ENCODE measurements at regions not wholly inside any gene's neighbourhood (a gene's known extent, or its start where the extent isn't known, plus 50 kb on each side); places are given as distances from the start of the nearest gene placed in this dataset.

DNA sequence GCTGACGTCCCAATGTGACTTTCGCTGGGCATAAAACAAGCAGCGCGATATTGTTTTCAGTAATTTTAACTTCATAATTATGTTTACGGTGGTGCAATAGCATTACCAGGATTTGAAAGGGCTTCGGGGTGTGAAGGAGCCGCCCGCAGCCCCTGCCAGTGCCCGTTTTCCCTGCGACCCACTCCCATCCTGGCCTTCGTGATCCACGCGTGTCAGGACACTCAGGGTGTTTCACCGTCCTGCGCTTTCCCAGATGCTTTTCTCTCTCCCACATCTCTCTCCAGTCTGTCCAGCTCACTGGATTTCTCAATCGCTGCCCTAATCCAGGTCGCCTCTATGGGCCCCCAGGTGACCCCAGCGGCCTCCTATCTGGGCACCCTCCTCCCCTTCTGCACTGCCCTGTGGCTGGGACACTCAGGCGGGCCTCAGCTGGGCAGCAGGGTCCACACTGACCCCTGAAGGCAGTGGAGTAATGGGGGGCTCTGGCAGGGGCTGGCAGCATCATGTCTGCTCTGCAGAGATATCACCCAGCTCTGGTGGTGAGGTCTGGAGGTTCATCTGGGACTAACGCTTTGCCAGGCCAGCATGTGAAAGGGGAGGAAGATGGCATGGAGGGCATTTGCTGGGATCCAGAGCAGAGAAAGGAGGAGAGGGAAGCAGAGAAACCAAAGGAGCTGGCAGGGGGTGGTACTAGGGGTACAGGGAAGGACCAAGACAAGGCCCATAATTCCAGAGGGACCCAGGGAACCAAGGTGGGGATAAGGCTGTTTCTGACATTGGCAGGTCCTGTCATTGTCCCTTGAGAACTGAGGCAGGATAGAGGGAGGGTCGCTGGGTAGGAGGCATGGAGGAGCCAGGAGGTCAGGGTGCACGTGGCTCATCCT, 622.8 kb downstream of the BRD1 start:
- TF ChIP-seq ZNF292 (tag by site-specific recombination; IDR thresholded peaks at IDR 0.05; ENCODE audit: borderline replicate concordance, low read depth) (no peak), ZSCAN16 (tag by site-specific recombination; IDR thresholded peaks at IDR 0.05) (no peak), ZNF747 (tag by site-specific recombination; IDR thresholded peaks at IDR 0.05) (no peak), FEZF1 (tag by site-specific recombination; IDR thresholded peaks at IDR 0.05) (no peak), ZNF624 (tag by site-specific recombination; IDR thresholded peaks at IDR 0.05) (no peak), ZNF350 (tag by site-specific recombination; IDR thresholded peaks at IDR 0.05) (no peak), ZNF174 (tag by site-specific recombination; IDR thresholded peaks at IDR 0.05) (no peak), ZNF311 (tag by site-specific recombination; IDR thresholded peaks at IDR 0.05; ENCODE audit: borderline replicate concordance) (no peak), ZNF132 (tag by site-specific recombination; IDR thresholded peaks at IDR 0.05; ENCODE audit: borderline replicate concordance) (no peak), ZBTB7A (tag by site-specific recombination; IDR thresholded peaks at IDR 0.05; ENCODE audit: low read depth) (no peak), MZF1 (tag by site-specific recombination; IDR thresholded peaks at IDR 0.05; ENCODE audit: borderline replicate concordance) (no peak)
- TF ChIP-seq, protein P1, sequence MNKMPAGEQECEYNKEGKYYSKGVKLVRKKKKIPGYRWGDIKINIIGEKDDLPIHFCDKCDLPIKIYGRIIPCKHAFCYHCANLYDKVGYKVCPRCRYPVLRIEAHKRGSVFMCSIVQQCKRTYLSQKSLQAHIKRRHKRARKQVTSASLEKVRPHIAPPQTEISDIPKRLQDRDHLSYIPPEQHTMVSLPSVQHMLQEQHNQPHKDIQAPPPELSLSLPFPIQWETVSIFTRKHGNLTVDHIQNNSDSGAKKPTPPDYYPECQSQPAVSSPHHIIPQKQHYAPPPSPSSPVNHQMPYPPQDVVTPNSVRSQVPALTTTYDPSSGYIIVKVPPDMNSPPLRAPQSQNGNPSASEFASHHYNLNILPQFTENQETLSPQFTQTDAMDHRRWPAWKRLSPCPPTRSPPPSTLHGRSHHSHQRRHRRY (tag by site-specific recombination; IDR thresholded peaks at IDR 0.05) = no peak
- TF ChIP-seq, protein P2, sequence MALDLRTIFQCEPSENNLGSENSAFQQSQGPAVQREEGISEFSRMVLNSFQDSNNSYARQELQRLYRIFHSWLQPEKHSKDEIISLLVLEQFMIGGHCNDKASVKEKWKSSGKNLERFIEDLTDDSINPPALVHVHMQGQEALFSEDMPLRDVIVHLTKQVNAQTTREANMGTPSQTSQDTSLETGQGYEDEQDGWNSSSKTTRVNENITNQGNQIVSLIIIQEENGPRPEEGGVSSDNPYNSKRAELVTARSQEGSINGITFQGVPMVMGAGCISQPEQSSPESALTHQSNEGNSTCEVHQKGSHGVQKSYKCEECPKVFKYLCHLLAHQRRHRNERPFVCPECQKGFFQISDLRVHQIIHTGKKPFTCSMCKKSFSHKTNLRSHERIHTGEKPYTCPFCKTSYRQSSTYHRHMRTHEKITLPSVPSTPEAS (tag by site-specific recombination; IDR thresholded peaks at IDR 0.05) = no peak
- no peaks in the 10 kb centered on the region for H3K9me3 ChIP-seq (ENCODE audit: control insufficient read depth, insufficient read depth, low read depth, low read length)
- ChIA-PET POLR2A (no interaction called here), CTCF (no interaction called here)
- no peaks in the 10 kb centered on the region for H3K36me3 ChIP-seq (ENCODE audit: control insufficient read depth in 2 of 2, insufficient read depth in 1 of 2, low read length in 2 of 2)
- no peak overlapping the region for H3K27ac ChIP-seq (ENCODE audit: extremely low read depth, low read depth, low read length)
- no peak overlapping the region for H3K4me3 ChIP-seq (ENCODE audit: low read depth, low read length)
- H3K4me1 ChIP-seq (ENCODE audit: control insufficient read depth, insufficient read depth, low read length) = 0 out of 2 replicates have a peak, but pooled peaks cover 5% of the 10 kb centered on the region

DNA sequence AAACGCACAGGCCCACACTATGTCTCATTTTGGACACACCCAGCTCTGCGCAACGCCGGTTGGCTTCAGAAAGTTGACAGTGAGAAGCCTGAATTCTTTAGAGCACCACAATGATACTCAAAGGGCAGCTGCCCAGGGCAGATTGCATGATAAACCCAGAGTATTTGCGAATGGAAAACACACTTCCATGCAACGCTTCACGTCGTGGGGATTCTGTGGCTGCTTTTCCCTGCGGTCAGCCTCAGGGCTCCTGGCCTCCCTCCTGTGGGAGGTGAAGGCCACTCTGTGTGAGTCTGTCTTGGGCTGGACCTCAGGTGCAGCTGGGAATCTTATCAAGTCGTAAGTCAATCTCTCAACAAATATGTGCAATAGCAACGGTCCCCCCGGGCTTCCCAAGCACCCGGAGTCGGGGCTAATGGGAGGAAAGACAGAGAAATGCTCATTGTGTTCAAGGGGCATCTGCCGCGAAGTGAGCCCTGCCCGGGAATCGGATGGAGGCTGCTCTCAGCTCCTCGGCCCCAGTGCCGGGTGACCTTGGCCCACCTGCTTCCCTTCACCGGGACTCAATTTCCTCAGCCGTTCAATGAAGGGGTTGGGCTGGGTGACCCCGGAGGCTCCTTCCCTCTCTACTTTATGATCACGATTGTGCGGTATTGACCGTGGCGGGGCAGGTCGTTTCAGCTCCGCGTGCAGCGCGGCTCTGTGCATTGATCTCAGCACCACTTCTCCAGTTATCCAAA, 623.6 kb downstream of the BRD1 start:
- H3K27ac ChIP-seq (ENCODE audit: extremely low read depth, low read depth, low read length) = no peak overlapping the region
- H3K36me3 ChIP-seq (ENCODE audit: control insufficient read depth in 2 of 2, insufficient read depth in 1 of 2, low read length in 2 of 2) = no peaks in the 10 kb centered on the region
- ChIA-PET CTCF (no interaction called here), POLR2A (no interaction called here)
- H3K4me3 ChIP-seq (ENCODE audit: low read depth, low read length) = no peak overlapping the region
- H3K9me3 ChIP-seq (ENCODE audit: control insufficient read depth, insufficient read depth, low read depth, low read length) = no peaks in the 10 kb centered on the region
- no peaks in the 10 kb centered on the region for H3K4me1 ChIP-seq (ENCODE audit: control insufficient read depth, insufficient read depth, low read length)
- TF ChIP-seq, protein P3, sequence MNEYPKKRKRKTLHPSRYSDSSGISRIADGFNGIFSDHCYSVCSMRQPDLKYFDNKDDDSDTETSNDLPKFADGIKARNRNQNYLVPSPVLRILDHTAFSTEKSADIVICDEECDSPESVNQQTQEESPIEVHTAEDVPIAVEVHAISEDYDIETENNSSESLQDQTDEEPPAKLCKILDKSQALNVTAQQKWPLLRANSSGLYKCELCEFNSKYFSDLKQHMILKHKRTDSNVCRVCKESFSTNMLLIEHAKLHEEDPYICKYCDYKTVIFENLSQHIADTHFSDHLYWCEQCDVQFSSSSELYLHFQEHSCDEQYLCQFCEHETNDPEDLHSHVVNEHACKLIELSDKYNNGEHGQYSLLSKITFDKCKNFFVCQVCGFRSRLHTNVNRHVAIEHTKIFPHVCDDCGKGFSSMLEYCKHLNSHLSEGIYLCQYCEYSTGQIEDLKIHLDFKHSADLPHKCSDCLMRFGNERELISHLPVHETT (tag by site-specific recombination; IDR thresholded peaks at IDR 0.05) = no peak
- no peak for TF ChIP-seq ZNF501 (tag by site-specific recombination; IDR thresholded peaks at IDR 0.05)
- TF ChIP-seq, protein P4, sequence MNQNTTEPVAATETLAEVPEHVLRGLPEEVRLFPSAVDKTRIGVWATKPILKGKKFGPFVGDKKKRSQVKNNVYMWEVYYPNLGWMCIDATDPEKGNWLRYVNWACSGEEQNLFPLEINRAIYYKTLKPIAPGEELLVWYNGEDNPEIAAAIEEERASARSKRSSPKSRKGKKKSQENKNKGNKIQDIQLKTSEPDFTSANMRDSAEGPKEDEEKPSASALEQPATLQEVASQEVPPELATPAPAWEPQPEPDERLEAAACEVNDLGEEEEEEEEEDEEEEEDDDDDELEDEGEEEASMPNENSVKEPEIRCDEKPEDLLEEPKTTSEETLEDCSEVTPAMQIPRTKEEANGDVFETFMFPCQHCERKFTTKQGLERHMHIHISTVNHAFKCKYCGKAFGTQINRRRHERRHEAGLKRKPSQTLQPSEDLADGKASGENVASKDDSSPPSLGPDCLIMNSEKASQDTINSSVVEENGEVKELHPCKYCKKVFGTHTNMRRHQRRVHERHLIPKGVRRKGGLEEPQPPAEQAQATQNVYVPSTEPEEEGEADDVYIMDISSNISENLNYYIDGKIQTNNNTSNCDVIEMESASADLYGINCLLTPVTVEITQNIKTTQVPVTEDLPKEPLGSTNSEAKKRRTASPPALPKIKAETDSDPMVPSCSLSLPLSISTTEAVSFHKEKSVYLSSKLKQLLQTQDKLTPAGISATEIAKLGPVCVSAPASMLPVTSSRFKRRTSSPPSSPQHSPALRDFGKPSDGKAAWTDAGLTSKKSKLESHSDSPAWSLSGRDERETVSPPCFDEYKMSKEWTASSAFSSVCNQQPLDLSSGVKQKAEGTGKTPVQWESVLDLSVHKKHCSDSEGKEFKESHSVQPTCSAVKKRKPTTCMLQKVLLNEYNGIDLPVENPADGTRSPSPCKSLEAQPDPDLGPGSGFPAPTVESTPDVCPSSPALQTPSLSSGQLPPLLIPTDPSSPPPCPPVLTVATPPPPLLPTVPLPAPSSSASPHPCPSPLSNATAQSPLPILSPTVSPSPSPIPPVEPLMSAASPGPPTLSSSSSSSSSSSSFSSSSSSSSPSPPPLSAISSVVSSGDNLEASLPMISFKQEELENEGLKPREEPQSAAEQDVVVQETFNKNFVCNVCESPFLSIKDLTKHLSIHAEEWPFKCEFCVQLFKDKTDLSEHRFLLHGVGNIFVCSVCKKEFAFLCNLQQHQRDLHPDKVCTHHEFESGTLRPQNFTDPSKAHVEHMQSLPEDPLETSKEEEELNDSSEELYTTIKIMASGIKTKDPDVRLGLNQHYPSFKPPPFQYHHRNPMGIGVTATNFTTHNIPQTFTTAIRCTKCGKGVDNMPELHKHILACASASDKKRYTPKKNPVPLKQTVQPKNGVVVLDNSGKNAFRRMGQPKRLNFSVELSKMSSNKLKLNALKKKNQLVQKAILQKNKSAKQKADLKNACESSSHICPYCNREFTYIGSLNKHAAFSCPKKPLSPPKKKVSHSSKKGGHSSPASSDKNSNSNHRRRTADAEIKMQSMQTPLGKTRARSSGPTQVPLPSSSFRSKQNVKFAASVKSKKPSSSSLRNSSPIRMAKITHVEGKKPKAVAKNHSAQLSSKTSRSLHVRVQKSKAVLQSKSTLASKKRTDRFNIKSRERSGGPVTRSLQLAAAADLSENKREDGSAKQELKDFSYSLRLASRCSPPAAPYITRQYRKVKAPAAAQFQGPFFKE (tag by site-specific recombination; IDR thresholded peaks at IDR 0.05; ENCODE audit: borderline replicate concordance) = no peak
- TF ChIP-seq PRDM1 (tag by site-specific recombination; IDR thresholded peaks at IDR 0.05) = no peak
- no peak for TF ChIP-seq YY2 (tag by site-specific recombination; IDR thresholded peaks at IDR 0.05)
- no peak for TF ChIP-seq KLF16 (tag by site-specific recombination; IDR thresholded peaks at IDR 0.05)
- TF ChIP-seq ZBTB8A (tag by site-specific recombination; IDR thresholded peaks at IDR 0.05) = no peak
- no peak for TF ChIP-seq ZNF514 (tag by site-specific recombination; IDR thresholded peaks at IDR 0.05)
- no peak for TF ChIP-seq ZNF10 (tag by site-specific recombination; IDR thresholded peaks at IDR 0.05)
